DND-41 (cell line): ENCODE measurements at regions not wholly inside any gene's neighbourhood (a gene's known extent, or its start where the extent isn't known, plus 50 kb on each side); places are given as distances from the start of the nearest gene placed in this dataset.

Source experiments
- ATAC-seq: fragments of 200-7000 bp; cut with Tn5 transposase; 3 replicates; pipeline ENCODE4 v1.9.1; 2021; ENCODE audit warnings: low read depth; ENCODE audit not compliant: insufficient read depth
- DNase-seq: peaks from one replicate; pipeline ENCODE4 v3.0.0-alpha.2; 2020
- H2AFZ ChIP-seq: 2 replicates; pipeline ENCODE4 v1.6.0; 2012; ENCODE audit warnings: low read depth, low read length
- H3K27ac ChIP-seq: 2 replicates; pipeline ENCODE4 v1.5.1; 2012; ENCODE audit warnings: low read length, inconsistent platforms
- H3K27me3 ChIP-seq: fragments of 200-600 bp; sonication (generic); 2 replicates; pipeline ENCODE4 v1.6.0; 2012; ENCODE audit warnings: low read length, mild to moderate bottlenecking, inconsistent platforms; ENCODE audit not compliant: insufficient read depth, poor library complexity
- H3K36me3 ChIP-seq: 2 replicates; pipeline ENCODE4 v1.5.1; 2012; ENCODE audit warnings: low read length, inconsistent platforms; ENCODE audit not compliant: insufficient read depth
- H3K4me1 ChIP-seq: 2 replicates; pipeline ENCODE4 v1.5.1; 2012; ENCODE audit warnings: mild to moderate bottlenecking, low read length; ENCODE audit not compliant: insufficient read depth
- H3K4me2 ChIP-seq: 2 replicates; pipeline ENCODE4 v1.6.0; 2012; ENCODE audit warnings: mild to moderate bottlenecking, moderate library complexity, low read length, inconsistent platforms; ENCODE audit not compliant: insufficient read depth
- H3K4me3 ChIP-seq, 2 experiments: fragments of 200-600 bp in 1 of 2; shearing (Covaris generic) in 1 of 2; 2 replicates each; pipeline ENCODE4 v1.5.1; 2012 to 2016; ENCODE audit warnings: inconsistent platforms in 2 of 2, low read length in 2 of 2, mild to moderate bottlenecking in 2 of 2, low read depth in 1 of 2, moderate library complexity in 1 of 2
- H3K79me2 ChIP-seq: 2 replicates; pipeline ENCODE4 v1.6.0; 2012; ENCODE audit warnings: low read length, inconsistent platforms; ENCODE audit not compliant: insufficient read depth
- H3K9ac ChIP-seq: 2 replicates; pipeline ENCODE4 v1.6.0; 2012; ENCODE audit warnings: low read depth, mild to moderate bottlenecking, inconsistent platforms, low read length, moderate library complexity
- H3K9me3 ChIP-seq: 2 replicates; pipeline ENCODE4 v1.5.1; 2012; ENCODE audit warnings: low read length, moderate library complexity, mild to moderate bottlenecking, inconsistent platforms; ENCODE audit not compliant: insufficient read depth, severe bottlenecking
- H4K20me1 ChIP-seq: 2 replicates; pipeline ENCODE4 v1.6.0; 2012; ENCODE audit warnings: low read length; ENCODE audit not compliant: insufficient read depth
- CTCF ChIP-seq: IDR thresholded peaks from 2 replicates; pipeline ENCODE4 v1.5.1; 2012; ENCODE audit warnings: borderline replicate concordance, low read length, moderate library complexity, mild to moderate bottlenecking; ENCODE audit not compliant: poor library complexity, severe bottlenecking; ENCODE audit errors: extremely low read depth
- EZH2 ChIP-seq: IDR thresholded peaks from 3 replicates; pipeline ENCODE4 v1.6.1; 2012; ENCODE audit warnings: borderline replicate concordance, low read depth, mild to moderate bottlenecking, moderate library complexity, low read length, inconsistent platforms; ENCODE audit not compliant: severe bottlenecking

- H3K4me1 ChIP-seq = no peaks in the 10 kb centered on the region
- no peak overlapping the region for H3K4me3 ChIP-seq
- H3K4me2 ChIP-seq = no peak overlapping the region
- no peak overlapping the region for H3K27ac ChIP-seq
- H3K27me3 ChIP-seq = no peaks in the 10 kb centered on the region
- no peak overlapping the region for H2AFZ ChIP-seq
- H3K9ac ChIP-seq = no peak overlapping the region
- H3K79me2 ChIP-seq = no peaks in the 10 kb centered on the region
- no peaks in the 10 kb centered on the region for H3K36me3 ChIP-seq
- H3K9me3 ChIP-seq = no peaks in the 10 kb centered on the region
- ATAC-seq = no peak
- DNase-seq = no peak
- H4K20me1 ChIP-seq = no peaks in the 10 kb centered on the region
- TF ChIP-seq CTCF (no peak), EZH2 (no peak)
Observed at GRCh38 chr20:55881204-55881603, 124.1 kb downstream of the CBLN4 start.

GRCh38 chr20:55880361-55880760 lies 125.0 kb downstream of the CBLN4 start:
- Histone ChIP-seq H3K79me2 (no peaks in the 10 kb centered on the region), H4K20me1 (no peaks in the 10 kb centered on the region), H3K9me3 (no peaks in the 10 kb centered on the region), H2AFZ (no peak overlapping the region), H3K4me2 (no peak overlapping the region), H3K9ac (no peak overlapping the region), H3K4me3 (no peak overlapping the region), H3K27ac (no peak overlapping the region), H3K4me1 (no peaks in the 10 kb centered on the region), H3K36me3 (no peaks in the 10 kb centered on the region), H3K27me3 (no peaks in the 10 kb centered on the region)
- no peak for TF ChIP-seq CTCF
- no peak for TF ChIP-seq EZH2
- DNase-seq (no peak), ATAC-seq (no peak)

GRCh38 chr20:55855052-55855451 lies 150.3 kb downstream of the CBLN4 start:
- Histone ChIP-seq H3K4me3 (no peak overlapping the region), H4K20me1 (no peaks in the 10 kb centered on the region), H3K4me2 (no peak overlapping the region), H3K36me3 (no peaks in the 10 kb centered on the region), H3K27me3 (no peaks in the 10 kb centered on the region), H3K9ac (no peak overlapping the region), H3K9me3 (no peaks in the 10 kb centered on the region), H2AFZ (no peak overlapping the region), H3K4me1 (no peaks in the 10 kb centered on the region), H3K79me2 (no peaks in the 10 kb centered on the region), H3K27ac (no peak overlapping the region)
- TF ChIP-seq EZH2 = no peak
- TF ChIP-seq CTCF = no peak
- ATAC-seq (no peak), DNase-seq (no peak)
